GM23248 (cell line): ENCODE measurements at regions not wholly inside any gene's neighbourhood (a gene's known extent, or its start where the extent isn't known, plus 50 kb on each side); places are given as distances from the start of the nearest gene placed in this dataset.

Source experiments
- DNase-seq: peaks from one replicate; pipeline ENCODE4 v3.0.0-alpha.2; 2015
- H2AFZ ChIP-seq: fragments of 200-600 bp; sonication (generic); 2 replicates; pipeline ENCODE4 v1.6.1; 2016; ENCODE audit warnings: antibody characterized with exemption
- H3F3A ChIP-seq: fragments of 200-600 bp; sonication (generic); 2 replicates; pipeline ENCODE4 v1.6.1; 2016; ENCODE audit warnings: mild to moderate bottlenecking, antibody characterized with exemption, mixed run types; ENCODE audit not compliant: insufficient read depth
- H3K27ac ChIP-seq: fragments of 200-600 bp; sonication (generic); 2 replicates; pipeline ENCODE4 v1.5.1; 2016; ENCODE audit warnings: mild to moderate bottlenecking
- H3K27me3 ChIP-seq: fragments of 200-600 bp; sonication (generic); replicated peaks from 2 replicates; pipeline ENCODE4 v1.6.1; 2016; ENCODE audit warnings: mild to moderate bottlenecking; ENCODE audit not compliant: insufficient read depth
- H3K36me3 ChIP-seq: fragments of 200-600 bp; sonication (generic); 2 replicates; pipeline ENCODE4 v1.6.1; 2016; ENCODE audit warnings: low read depth, mild to moderate bottlenecking
- H3K4me1 ChIP-seq: fragments of 200-600 bp; sonication (generic); 2 replicates; pipeline ENCODE4 v1.6.1; 2016; ENCODE audit warnings: mild to moderate bottlenecking; ENCODE audit not compliant: insufficient read depth
- H3K4me2 ChIP-seq: fragments of 200-600 bp; sonication (generic); one replicate; pipeline ENCODE4 v1.6.1; 2016; ENCODE audit warnings: mild to moderate bottlenecking; ENCODE audit not compliant: unreplicated experiment
- H3K4me3 ChIP-seq: fragments of 200-600 bp; sonication (generic); 2 replicates; pipeline ENCODE4 v1.5.1; 2016; ENCODE audit warnings: mild to moderate bottlenecking
- H3K79me2 ChIP-seq: fragments of 200-600 bp; sonication (generic); 2 replicates; pipeline ENCODE4 v1.6.1; 2016; ENCODE audit warnings: mild to moderate bottlenecking; ENCODE audit not compliant: insufficient read depth
- H3K9ac ChIP-seq: fragments of 200-600 bp; sonication (generic); 2 replicates; pipeline ENCODE4 v1.6.1; 2016; ENCODE audit warnings: mild to moderate bottlenecking
- H3K9me2 ChIP-seq: fragments of 200-600 bp; sonication (generic); 2 replicates; pipeline ENCODE4 v1.6.1; 2016; ENCODE audit warnings: mixed run types, mild to moderate bottlenecking, moderate library complexity; ENCODE audit not compliant: insufficient read depth
- H3K9me3 ChIP-seq: fragments of 200-600 bp; sonication (generic); one replicate; pipeline ENCODE4 v1.6.1; 2017; ENCODE audit warnings: low read depth
- H4K20me1 ChIP-seq: fragments of 200-600 bp; sonication (generic); 2 replicates; pipeline ENCODE4 v1.6.0; 2016; ENCODE audit not compliant: insufficient read depth
- EZH2 ChIP-seq: fragments of 200-600 bp; sonication (generic); IDR thresholded peaks from 2 replicates; pipeline ENCODE4 v1.6.1; 2018; ENCODE audit warnings: antibody characterized with exemption, mild to moderate bottlenecking; ENCODE audit not compliant: insufficient read depth, poor library complexity, severe bottlenecking
- EZH2phosphoT487 ChIP-seq: fragments of 200-600 bp; sonication (generic); IDR thresholded peaks from 2 replicates; pipeline ENCODE4 v1.6.1; 2018; ENCODE audit warnings: antibody characterized with exemption, moderate library complexity, mild to moderate bottlenecking, low read depth; ENCODE audit not compliant: insufficient read depth
- WGBS, 2 experiments: methylation state at CpG; one replicate each; pipeline ENCODE4 v1.1.6; 2015 to 2017; ENCODE audit warnings: low lambda C conversion rate in 2 of 2, low coverage in 1 of 2; ENCODE audit errors: missing lambda C conversion rate in 2 of 2; 5-methylcytosine and 5-hydroxymethylcytosine counted together
- in situ Hi-C: fragments of 300-500 bp; cut with MboI; formaldehyde crosslinking; loops from 2 replicates; pipeline ENCODE4 v1.15.0; 2020

DNA sequence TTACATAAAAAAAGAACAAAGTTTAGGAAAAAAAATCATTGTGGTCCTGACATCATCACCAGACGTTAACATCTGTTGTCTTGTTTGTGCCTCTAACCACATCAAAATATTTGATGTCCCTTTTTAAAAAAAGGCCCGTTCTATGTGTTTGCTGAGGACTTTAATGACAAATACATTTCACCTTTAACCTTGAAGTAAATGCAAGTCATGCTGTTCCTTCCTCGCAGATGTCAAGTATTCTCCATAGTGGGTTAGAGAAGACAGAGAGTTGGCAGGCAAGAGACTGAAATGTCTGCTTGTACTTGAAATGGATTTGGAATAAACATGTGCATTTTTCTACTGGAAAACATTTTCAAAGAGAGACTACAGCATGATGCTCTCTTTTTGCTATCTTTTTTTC, 134.9 kb downstream of the FGF9 start:
- DNase-seq, result no peak
- Histone ChIP-seq H3F3A (no peaks in the 10 kb centered on the region), H3K79me2 (no peaks in the 10 kb centered on the region), H3K27me3 (no peaks in the 10 kb centered on the region), H2AFZ (no peak overlapping the region), H3K9me3 (no peaks in the 10 kb centered on the region), H3K4me3 (no peak overlapping the region), H3K27ac (no peak overlapping the region), H4K20me1 (no peaks in the 10 kb centered on the region), H3K4me2 (no peak overlapping the region), H3K9ac (no peak overlapping the region), H3K9me2 (no peaks in the 10 kb centered on the region), H3K36me3 (no peaks in the 10 kb centered on the region), H3K4me1 (no peaks in the 10 kb centered on the region)
- in situ Hi-C loops, result no loop called here
- TF ChIP-seq EZH2phosphoT487 (no peak), EZH2 (no peak)
- WGBS, 2 experiments, result 19 to 21% methylated on average over 3 of the region's 3 CpGs

DNA sequence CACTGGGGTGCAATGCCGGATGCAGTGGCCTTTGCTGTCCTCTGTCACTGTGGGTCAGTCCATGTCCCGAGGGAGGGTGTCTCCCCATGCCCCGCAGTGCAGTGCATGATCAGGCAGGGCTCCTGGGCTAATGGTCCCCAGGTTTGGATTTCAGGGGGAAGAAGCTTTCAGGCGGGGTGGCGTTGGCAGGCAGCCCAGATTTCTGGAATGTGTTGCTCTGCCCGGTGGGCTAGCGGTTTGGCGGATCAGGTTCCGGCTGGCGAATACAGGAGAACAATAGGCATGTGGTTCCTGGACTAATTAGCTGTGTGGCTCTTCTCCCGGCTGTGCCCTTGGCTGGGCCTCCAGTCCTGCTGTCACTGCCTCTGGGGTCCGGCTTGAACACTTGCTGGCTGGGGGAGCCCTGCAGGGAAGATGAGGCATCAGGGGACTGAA, 141.3 kb downstream of the FGF9 start:
- Histone ChIP-seq H3F3A (no peaks in the 10 kb centered on the region), H3K9me2 (no peaks in the 10 kb centered on the region), H3K4me2 (no peak overlapping the region), H3K36me3 (no peaks in the 10 kb centered on the region), H3K27me3 (no peaks in the 10 kb centered on the region), H3K9ac (no peak overlapping the region), H4K20me1 (no peaks in the 10 kb centered on the region), H3K4me3 (no peak overlapping the region), H3K79me2 (no peaks in the 10 kb centered on the region), H3K27ac (no peak overlapping the region), H2AFZ (no peak overlapping the region), H3K4me1 (no peaks in the 10 kb centered on the region), H3K9me3 (no peaks in the 10 kb centered on the region)
- no peak for DNase-seq
- TF ChIP-seq EZH2phosphoT487, result no peak
- TF ChIP-seq EZH2, result no peak
- WGBS, 2 experiments, result 21 to 25% methylated on average over 12 of the region's 12 CpGs
- in situ Hi-C loops, result no loop called here

DNA sequence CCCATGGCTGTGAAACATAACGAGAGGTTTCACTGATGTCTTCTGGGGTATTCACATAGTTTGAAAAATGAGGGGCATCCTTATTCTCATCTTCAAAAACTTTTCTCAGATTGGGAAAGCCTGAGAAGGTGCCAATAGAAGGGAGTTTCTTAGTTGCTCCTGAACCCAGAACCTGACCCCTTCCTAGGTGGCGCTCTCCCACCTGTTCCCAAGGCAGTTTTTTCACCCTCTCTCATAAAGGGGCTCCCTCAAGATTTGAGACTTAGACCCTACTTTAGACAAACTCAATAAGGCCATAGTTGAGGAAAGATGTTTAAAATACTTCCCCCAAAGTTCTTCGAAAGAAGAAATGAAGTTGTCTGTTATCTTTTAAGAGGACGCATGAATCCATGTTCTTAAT, 142.2 kb downstream of the FGF9 start:
- WGBS, 2 experiments, result 56 to 62% methylated on average over 4 of the region's 4 CpGs
- Histone ChIP-seq H4K20me1 (no peaks in the 10 kb centered on the region), H3K27me3 (no peaks in the 10 kb centered on the region), H3F3A (no peaks in the 10 kb centered on the region), H3K4me1 (no peaks in the 10 kb centered on the region), H3K27ac (no peak overlapping the region), H3K9ac (no peak overlapping the region), H3K36me3 (no peaks in the 10 kb centered on the region), H3K9me2 (no peaks in the 10 kb centered on the region), H3K79me2 (no peaks in the 10 kb centered on the region), H3K4me3 (no peak overlapping the region), H2AFZ (no peak overlapping the region), H3K9me3 (no peaks in the 10 kb centered on the region), H3K4me2 (no peak overlapping the region)
- DNase-seq, result no peak
- no peak for TF ChIP-seq EZH2
- TF ChIP-seq EZH2phosphoT487, result no peak
- in situ Hi-C loops, result no loop called here

DNA sequence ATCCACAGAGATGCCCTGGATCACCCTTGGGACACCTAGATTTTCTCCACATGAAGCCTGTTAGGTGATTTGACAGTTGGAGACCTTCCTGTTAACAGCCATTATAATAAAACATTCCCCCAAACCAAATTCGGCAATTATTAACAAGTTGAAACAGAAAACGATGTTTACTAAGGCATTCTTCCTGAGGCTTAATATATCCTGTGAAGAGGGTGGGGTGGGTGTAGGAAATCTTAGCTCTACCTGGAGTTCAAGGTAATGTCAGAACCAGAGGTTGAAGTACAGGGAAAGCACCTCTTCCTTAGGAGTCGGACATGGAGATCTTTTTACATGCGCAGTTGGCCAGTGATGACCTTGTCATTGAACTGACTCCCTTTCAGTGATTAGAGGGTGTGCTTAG, 143.0 kb downstream of the FGF9 start:
- H2AFZ ChIP-seq, result no peak overlapping the region
- TF ChIP-seq EZH2 (no peak), EZH2phosphoT487 (no peak)
- no peaks in the 10 kb centered on the region for H3K36me3 ChIP-seq
- no peaks in the 10 kb centered on the region for H3K4me1 ChIP-seq
- H3K9ac ChIP-seq, result no peak overlapping the region
- no peaks in the 10 kb centered on the region for H3K79me2 ChIP-seq
- H3F3A ChIP-seq, result no peaks in the 10 kb centered on the region
- no peak overlapping the region for H3K27ac ChIP-seq
- H3K9me2 ChIP-seq, result no peaks in the 10 kb centered on the region
- H4K20me1 ChIP-seq, result no peaks in the 10 kb centered on the region
- in situ Hi-C loops, result no loop called here
- no peaks in the 10 kb centered on the region for H3K9me3 ChIP-seq
- WGBS, 2 experiments, result 77 to 82% methylated on average over 4 of the region's 4 CpGs
- no peak overlapping the region for H3K4me3 ChIP-seq
- no peaks in the 10 kb centered on the region for H3K27me3 ChIP-seq
- H3K4me2 ChIP-seq, result no peak overlapping the region
- no peak for DNase-seq

DNA sequence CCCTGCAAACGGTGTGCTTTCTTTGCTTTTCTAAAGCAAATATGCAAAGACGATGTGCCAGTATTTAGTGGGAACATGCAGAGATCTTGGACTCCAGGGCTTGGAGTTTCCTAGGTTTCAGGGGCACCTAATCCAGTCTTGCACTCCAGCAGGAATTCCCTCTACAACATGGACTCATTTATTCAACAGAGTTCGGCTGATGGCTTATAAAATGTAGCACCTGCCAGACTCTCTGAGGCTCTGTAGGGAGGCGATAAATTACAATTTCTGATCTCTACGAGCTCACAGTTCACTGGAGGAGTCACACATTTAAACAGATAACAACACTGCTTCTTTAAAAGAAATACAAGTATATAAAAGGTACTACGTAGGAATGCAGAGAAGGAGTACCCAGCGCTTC, 143.7 kb downstream of the FGF9 start:
- H3K27me3 ChIP-seq, result no peaks in the 10 kb centered on the region
- DNase-seq, result no peak
- H3K79me2 ChIP-seq, result no peaks in the 10 kb centered on the region
- H3K4me3 ChIP-seq, result no peak overlapping the region
- H3K9ac ChIP-seq, result no peak overlapping the region
- H2AFZ ChIP-seq, result no peak overlapping the region
- 38 to 49% methylated on average over 7 of the region's 7 CpGs for WGBS, 2 experiments
- H3K9me2 ChIP-seq, result no peaks in the 10 kb centered on the region
- no peaks in the 10 kb centered on the region for H3K9me3 ChIP-seq
- no peaks in the 10 kb centered on the region for H3F3A ChIP-seq
- TF ChIP-seq EZH2 (no peak), EZH2phosphoT487 (no peak)
- H4K20me1 ChIP-seq, result no peaks in the 10 kb centered on the region
- no peaks in the 10 kb centered on the region for H3K4me1 ChIP-seq
- in situ Hi-C loops, result no loop called here
- no peak overlapping the region for H3K4me2 ChIP-seq
- H3K27ac ChIP-seq, result no peak overlapping the region
- H3K36me3 ChIP-seq, result no peaks in the 10 kb centered on the region
